ENCODE measurements at regions not wholly inside any gene's neighbourhood (a gene's known extent, or its start where the extent isn't known, plus 50 kb on each side); places are given as distances from the start of the nearest gene placed in this dataset.

DNA sequence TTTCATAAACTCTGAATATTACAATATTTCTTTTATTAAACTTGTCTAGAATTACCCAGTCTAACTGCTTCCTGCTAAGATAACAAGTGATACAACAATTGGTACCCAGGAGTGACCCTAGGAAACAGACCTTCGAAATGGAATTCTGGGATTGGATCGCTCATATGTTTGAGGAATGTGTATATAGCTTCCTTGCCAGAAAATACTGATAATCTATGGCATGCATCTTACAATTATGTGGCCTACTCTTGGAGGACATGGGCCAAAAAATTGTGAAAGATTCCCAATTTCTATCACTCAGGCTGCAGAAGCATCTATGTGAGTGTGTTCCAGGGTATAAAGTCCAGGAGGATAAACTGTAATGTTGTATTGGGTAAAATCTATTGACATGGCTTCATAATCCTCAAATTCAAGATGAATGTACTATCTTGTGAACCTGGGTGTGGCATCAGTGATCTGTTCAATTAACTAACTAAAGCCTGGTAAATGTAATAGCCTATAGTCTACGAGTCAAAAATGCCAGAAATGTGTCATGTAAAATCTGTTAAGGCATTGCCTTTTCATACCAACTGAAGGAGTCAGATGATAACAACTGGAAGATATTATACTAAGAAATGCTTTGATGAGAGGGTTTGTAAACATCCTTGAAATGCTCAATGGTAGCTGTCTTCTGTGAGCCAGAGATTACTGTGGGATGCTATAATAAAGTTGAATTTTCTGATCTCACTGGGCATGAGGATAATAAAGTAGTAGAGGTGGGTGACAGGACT, 1499.3 kb downstream of the PCDH7 start:
- Mint-ChIP-seq H3K27ac (no peak overlapping the region), H3K9me3 (peaks cover 0 to 6% (median 4%) of the 10 kb centered on the region in 7 donors), H3K4me3 (no peak overlapping the region), H3K36me3 (no peaks in the 10 kb centered on the region), H3K27me3 (ENCODE audit: low read depth in 3 of 3) (no peaks in the 10 kb centered on the region), H3K4me1 (no peaks in the 10 kb centered on the region)
- no peak overlapping the region for H3K4me3 ChIP-seq (replicated peaks in 1 of 3; ENCODE audit: low read depth in 2 of 3, low read length in 3 of 3)
- TF ChIP-seq, protein P1, sequence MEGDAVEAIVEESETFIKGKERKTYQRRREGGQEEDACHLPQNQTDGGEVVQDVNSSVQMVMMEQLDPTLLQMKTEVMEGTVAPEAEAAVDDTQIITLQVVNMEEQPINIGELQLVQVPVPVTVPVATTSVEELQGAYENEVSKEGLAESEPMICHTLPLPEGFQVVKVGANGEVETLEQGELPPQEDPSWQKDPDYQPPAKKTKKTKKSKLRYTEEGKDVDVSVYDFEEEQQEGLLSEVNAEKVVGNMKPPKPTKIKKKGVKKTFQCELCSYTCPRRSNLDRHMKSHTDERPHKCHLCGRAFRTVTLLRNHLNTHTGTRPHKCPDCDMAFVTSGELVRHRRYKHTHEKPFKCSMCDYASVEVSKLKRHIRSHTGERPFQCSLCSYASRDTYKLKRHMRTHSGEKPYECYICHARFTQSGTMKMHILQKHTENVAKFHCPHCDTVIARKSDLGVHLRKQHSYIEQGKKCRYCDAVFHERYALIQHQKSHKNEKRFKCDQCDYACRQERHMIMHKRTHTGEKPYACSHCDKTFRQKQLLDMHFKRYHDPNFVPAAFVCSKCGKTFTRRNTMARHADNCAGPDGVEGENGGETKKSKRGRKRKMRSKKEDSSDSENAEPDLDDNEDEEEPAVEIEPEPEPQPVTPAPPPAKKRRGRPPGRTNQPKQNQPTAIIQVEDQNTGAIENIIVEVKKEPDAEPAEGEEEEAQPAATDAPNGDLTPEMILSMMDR (IDR thresholded peaks at IDR 0.05): no peak
- H3K36me3 ChIP-seq (replicated peaks in 1 of 2; ENCODE audit: control insufficient read depth in 1 of 2, insufficient read depth in 2 of 2, low read length in 2 of 2): no peaks in the 10 kb centered on the region
- peaks cover 6 to 23% of the 10 kb centered on the region in 2 donors for H3K9me3 ChIP-seq (replicated peaks in 1 of 2; ENCODE audit: control insufficient read depth in 1 of 2, insufficient read depth in 1 of 2, low read length in 2 of 2)
- H3K9ac ChIP-seq (ENCODE audit: insufficient read depth, low read length, poor library complexity, severe bottlenecking): no peak overlapping the region
- H2AFZ ChIP-seq (ENCODE audit: insufficient read depth, low read depth, low read length, poor library complexity, severe bottlenecking): no peak overlapping the region
- H3K4me2 ChIP-seq (replicated peaks; ENCODE audit: extremely low read depth, low read length, poor library complexity, severe bottlenecking): no peak overlapping the region
- no peak overlapping the region for H3K27ac ChIP-seq (ENCODE audit: low read depth in 1 of 2, low read length in 2 of 2)
- H3K4me1 ChIP-seq (ENCODE audit: control insufficient read depth in 1 of 2, insufficient read depth in 2 of 2, low read length in 2 of 2): no peaks in the 10 kb centered on the region
- H3K79me2 ChIP-seq (ENCODE audit: insufficient read depth, low read length): no peaks in the 10 kb centered on the region
- no peaks in the 10 kb centered on the region for H4K20me1 ChIP-seq (ENCODE audit: insufficient read depth, low read length)
- WGBS (ENCODE audit: insufficient coverage): no CpG with 5 or more reads among the region's 3 CpGs
- intact Hi-C loops (cut with micrococcal nuclease): no loop called here
- DNase-seq: no peak
- H3K27me3 ChIP-seq (ENCODE audit: control insufficient read depth in 2 of 2, insufficient read depth in 2 of 2, low read length in 2 of 2): no peaks in the 10 kb centered on the region

DNA sequence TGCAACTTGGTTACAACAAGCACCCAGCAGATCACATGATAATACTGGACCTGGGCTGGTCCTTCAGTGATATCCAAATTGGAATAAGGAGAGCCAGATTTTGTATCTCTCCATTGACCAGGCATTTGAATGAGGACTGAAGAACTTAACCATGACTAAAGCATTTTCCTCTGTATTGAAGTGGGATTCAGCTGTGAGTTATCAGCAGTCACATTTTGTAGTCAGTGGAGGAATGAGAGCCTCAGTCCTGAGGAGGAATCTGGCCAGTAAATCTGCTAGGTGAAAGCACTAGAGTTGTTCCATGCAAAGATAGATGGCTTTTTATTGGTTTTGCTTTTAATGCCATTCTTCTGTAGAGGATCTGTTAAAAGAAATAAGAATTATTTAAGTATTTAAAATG, 1506.0 kb downstream of the PCDH7 start:
- Mint-ChIP-seq H3K9me3 (peaks cover 0 to 2% (median 0%) of the 10 kb centered on the region in 7 donors), H3K27ac (no peak overlapping the region), H3K36me3 (no peaks in the 10 kb centered on the region), H3K27me3 (ENCODE audit: low read depth in 3 of 3) (peaks cover 0 to 2% (median 0%) of the 10 kb centered on the region in 3 donors), H3K4me1 (no peaks in the 10 kb centered on the region), H3K4me3 (no peak overlapping the region)
- no peaks in the 10 kb centered on the region for H4K20me1 ChIP-seq (ENCODE audit: insufficient read depth, low read length)
- no peak overlapping the region for H3K4me2 ChIP-seq (replicated peaks; ENCODE audit: extremely low read depth, low read length, poor library complexity, severe bottlenecking)
- H3K4me3 ChIP-seq (replicated peaks in 1 of 3; ENCODE audit: low read depth in 2 of 3, low read length in 3 of 3): no peak overlapping the region
- H3K9me3 ChIP-seq (replicated peaks in 1 of 2; ENCODE audit: control insufficient read depth in 1 of 2, insufficient read depth in 1 of 2, low read length in 2 of 2): peaks cover 0 to 7% of the 10 kb centered on the region in 2 donors
- H3K79me2 ChIP-seq (ENCODE audit: insufficient read depth, low read length): no peaks in the 10 kb centered on the region
- no peak for DNase-seq
- no peak overlapping the region for H3K27ac ChIP-seq (ENCODE audit: low read depth in 1 of 2, low read length in 2 of 2)
- TF ChIP-seq, protein P1 (IDR thresholded peaks at IDR 0.05): no peak
- no peak overlapping the region for H3K9ac ChIP-seq (ENCODE audit: insufficient read depth, low read length, poor library complexity, severe bottlenecking)
- intact Hi-C loops (cut with micrococcal nuclease): no loop called here
- no peaks in the 10 kb centered on the region for H3K27me3 ChIP-seq (ENCODE audit: control insufficient read depth in 2 of 2, insufficient read depth in 2 of 2, low read length in 2 of 2)
- no peak overlapping the region for H2AFZ ChIP-seq (ENCODE audit: insufficient read depth, low read depth, low read length, poor library complexity, severe bottlenecking)
- H3K4me1 ChIP-seq (ENCODE audit: control insufficient read depth in 1 of 2, insufficient read depth in 2 of 2, low read length in 2 of 2): no peaks in the 10 kb centered on the region
- no peaks in the 10 kb centered on the region for H3K36me3 ChIP-seq (replicated peaks in 1 of 2; ENCODE audit: control insufficient read depth in 1 of 2, insufficient read depth in 2 of 2, low read length in 2 of 2)
